Testis (tissue), 2 donors: ENCODE measurements at regions not wholly inside any gene's neighbourhood (a gene's known extent, or its start where the extent isn't known, plus 50 kb on each side); places are given as distances from the start of the nearest gene placed in this dataset.

ENCODE experiments used
- CTCF ChIP-seq, 3 experiments: fragments of 450-650 bp in 2 of 3; fragments of 200-600 bp in 1 of 3; sonication (generic) in 1 of 3; IDR thresholded peaks; one replicate each; pipeline ENCODE4 v1.5.1; 2016 to 2019; ENCODE audit warnings: antibody characterized with exemption in 3 of 3, mild to moderate bottlenecking in 2 of 3, moderate library complexity in 1 of 3
- POLR2A ChIP-seq: fragments of 450-650 bp; IDR thresholded peaks from one replicate; pipeline ENCODE4 v1.6.1; 2017; ENCODE audit warnings: antibody characterized with exemption, mild to moderate bottlenecking, moderate library complexity

- TF ChIP-seq CTCF (IDR thresholded peaks at IDR 0.05), result no peak
- no peak for TF ChIP-seq POLR2A
These were observed 162.0 kb upstream of the CNTN6 start for GRCh38 chr3:930866-931265.
